ENCODE measurements at regions not wholly inside any gene's neighbourhood (a gene's known extent, or its start where the extent isn't known, plus 50 kb on each side); places are given as distances from the start of the nearest gene placed in this dataset.
A peak's percentile ranks its signal among the peaks of the same experiment; 100 is the strongest.
"Not testable (repeated sequence)": the region's sequence is repeated elsewhere in the genome, so short reads cannot be mapped to it uniquely, and the experiment has no call there.

DNA sequence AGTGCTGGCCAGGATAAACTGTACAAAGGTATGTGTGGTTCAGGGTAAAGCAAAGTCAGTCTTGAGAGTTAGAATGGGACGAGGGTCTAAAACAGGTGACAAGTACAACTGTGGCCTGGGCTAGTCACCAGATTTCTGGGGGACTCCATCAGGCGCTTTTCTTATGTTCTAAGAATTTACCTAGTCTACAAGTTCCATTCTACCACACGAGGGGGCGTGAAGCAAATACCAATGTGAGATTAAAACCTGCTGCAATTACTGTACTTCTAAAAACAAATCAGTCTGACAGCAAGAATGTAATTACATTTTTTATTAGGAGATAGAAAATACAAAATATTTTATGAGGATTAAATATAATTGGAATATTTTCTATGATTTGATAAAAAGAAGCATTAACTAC lies 146.5 kb downstream of the ALOX5 start:
- no peak for DNase-seq (ENCODE audit: low read depth in 2 of 2)
- TF ChIP-seq, protein P1, sequence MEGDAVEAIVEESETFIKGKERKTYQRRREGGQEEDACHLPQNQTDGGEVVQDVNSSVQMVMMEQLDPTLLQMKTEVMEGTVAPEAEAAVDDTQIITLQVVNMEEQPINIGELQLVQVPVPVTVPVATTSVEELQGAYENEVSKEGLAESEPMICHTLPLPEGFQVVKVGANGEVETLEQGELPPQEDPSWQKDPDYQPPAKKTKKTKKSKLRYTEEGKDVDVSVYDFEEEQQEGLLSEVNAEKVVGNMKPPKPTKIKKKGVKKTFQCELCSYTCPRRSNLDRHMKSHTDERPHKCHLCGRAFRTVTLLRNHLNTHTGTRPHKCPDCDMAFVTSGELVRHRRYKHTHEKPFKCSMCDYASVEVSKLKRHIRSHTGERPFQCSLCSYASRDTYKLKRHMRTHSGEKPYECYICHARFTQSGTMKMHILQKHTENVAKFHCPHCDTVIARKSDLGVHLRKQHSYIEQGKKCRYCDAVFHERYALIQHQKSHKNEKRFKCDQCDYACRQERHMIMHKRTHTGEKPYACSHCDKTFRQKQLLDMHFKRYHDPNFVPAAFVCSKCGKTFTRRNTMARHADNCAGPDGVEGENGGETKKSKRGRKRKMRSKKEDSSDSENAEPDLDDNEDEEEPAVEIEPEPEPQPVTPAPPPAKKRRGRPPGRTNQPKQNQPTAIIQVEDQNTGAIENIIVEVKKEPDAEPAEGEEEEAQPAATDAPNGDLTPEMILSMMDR (IDR thresholded peaks at IDR 0.05; ENCODE audit: low read depth, low read length), result no peak
- H3K4me3 ChIP-seq (replicated peaks in 1 of 2; ENCODE audit: low read depth in 2 of 2, low read length in 2 of 2), result no peak overlapping the region

DNA sequence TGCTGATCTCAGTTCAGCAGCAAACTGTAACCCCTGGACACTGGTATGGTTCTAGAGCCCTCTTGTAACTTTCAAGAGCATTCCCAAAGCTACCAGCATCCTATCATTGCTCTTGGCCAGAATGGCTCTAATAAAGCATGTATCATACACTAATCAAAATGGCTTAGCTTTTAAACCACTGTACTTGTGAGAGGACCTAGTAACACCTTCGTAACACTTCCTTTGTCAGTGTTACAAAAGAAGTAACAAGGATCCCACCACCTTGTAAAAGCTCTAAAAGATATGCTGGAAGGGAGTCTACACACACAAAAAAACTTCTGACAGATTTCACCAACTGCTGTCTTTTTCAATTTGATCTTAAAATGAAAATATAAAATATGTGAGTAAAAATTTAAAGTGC lies 144.7 kb downstream of the ALOX5 start:
- DNase-seq (ENCODE audit: low read depth in 2 of 2), result no peak
- TF ChIP-seq, protein P1 (IDR thresholded peaks at IDR 0.05; ENCODE audit: low read depth, low read length), result no peak
- H3K4me3 ChIP-seq (replicated peaks in 1 of 2; ENCODE audit: low read depth in 2 of 2, low read length in 2 of 2), result no peak overlapping the region

DNA sequence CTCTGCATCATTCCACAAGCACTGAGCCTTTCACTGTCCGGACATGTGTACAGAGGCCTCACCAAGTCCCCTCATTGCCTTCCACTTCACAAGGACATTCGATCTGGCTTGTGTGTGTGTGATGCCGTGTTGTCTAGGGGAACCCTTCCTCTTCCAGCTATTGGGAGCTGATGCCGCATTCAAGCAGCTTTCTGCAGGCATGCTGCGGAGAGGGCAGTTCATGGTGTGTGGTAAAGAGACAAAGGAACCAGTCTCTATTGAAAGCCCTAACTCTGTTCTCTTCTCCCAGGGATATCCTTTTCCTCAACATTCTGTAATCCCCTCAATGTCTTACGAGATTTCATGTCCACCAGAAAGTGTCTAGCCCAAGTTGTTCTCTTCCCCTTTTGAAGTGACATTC lies 141.6 kb downstream of the ALOX5 start:
- TF ChIP-seq, protein P1 (IDR thresholded peaks at IDR 0.05; ENCODE audit: low read depth, low read length), result no peak
- DNase-seq (ENCODE audit: low read depth in 2 of 2), result no peak
- H3K4me3 ChIP-seq (replicated peaks in 1 of 2; ENCODE audit: low read depth in 2 of 2, low read length in 2 of 2), result no peak overlapping the region

DNA sequence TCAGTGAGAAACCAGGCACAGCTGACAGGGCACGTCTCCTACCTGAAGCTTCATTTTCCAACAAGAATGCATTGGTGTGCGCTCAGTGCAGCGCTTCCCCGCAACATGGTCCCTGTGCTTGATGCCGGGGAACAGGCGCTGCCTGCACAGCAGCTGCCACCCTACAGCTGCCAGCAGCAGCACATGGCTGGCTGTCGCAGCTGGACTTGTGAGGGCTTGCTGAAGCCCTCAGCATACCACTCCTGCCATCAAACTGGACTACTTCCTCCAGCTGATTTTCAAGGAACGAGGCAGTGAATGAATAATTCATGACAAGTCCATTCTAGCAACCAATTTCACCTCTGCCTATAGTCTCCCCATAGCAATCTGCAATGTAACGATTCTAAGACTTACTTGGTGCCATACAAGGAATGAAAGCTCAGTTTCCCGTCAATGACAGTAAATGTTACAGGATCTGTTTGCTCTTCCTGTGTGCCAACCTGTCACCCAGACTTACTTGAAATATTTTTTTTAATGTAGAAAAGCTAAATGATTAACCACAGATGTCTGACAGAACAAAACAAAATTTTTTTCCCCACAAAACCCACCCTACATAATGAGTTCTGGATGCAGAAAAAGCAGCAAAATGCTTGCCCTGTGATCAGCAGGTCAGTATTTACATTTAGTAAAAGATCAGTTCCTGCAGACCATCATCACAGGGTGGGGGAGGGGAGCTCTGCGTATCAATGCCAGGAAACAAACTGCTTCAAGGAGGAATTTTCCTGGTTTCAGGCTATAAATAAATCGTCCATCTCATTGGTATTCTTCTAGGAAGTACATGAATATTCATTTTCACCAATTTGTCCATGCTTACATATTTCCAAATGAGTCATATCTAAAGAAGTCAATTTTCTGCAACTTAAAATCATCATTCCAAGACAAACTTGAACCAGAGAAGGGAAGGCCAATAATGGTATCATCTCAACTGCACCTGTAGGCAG lies 140.6 kb downstream of the ALOX5 start:
- H3K4me3 ChIP-seq (replicated peaks in 1 of 2; ENCODE audit: low read depth in 2 of 2, low read length in 2 of 2), result no peak overlapping the region
- TF ChIP-seq, protein P1 (IDR thresholded peaks at IDR 0.05; ENCODE audit: low read depth, low read length), result no peak
- peak in 1 of 2 donors; percentile 22 for DNase-seq (ENCODE audit: low read depth in 2 of 2)

DNA sequence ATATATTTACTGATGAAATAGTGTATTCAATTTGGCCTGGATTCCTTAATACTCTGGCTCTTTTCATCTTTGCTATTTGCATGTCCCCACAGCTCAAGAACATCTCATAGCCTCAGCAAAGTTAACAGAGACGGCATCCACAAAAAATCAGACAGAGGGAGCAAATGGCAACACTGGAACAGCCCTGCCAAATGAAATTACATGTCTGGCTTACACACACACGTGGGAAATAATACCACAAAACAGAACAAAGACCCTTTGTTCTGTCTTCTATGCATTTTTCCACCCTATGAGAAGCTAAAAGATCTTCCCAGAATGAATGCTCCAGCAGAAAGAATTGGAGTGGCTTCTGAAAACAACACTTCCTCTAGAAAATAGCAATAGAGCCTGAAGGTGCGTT lies 139.5 kb downstream of the ALOX5 start:
- TF ChIP-seq, protein P1 (IDR thresholded peaks at IDR 0.05; ENCODE audit: low read depth, low read length), result no peak
- no peak overlapping the region for H3K4me3 ChIP-seq (replicated peaks in 1 of 2; ENCODE audit: low read depth in 2 of 2, low read length in 2 of 2)
- DNase-seq (ENCODE audit: low read depth in 2 of 2), result peak in 1 of 2 donors; percentile 3

DNA sequence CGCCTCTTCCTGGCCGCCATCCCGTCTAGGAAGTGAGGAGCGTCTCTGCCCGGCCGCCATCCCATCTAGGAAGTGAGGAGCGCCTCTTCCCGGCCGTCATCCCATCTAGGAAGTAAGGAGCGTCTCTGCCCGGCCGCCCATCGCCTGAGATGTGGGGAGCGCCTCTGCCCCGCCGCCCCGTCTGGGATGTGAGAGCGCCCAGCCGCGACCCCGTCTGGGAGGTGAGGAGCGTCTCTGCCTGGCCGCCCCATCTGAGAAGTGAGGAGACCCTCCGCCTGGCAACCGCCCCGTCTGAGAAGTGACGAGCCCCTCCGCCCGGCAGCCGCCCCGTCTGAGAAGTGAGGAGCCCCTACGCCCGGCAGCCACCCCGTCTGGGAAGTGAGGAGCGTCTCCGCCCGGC lies 137.9 kb downstream of the ALOX5 start:
- not testable (repeated sequence) for DNase-seq (ENCODE audit: low read depth in 2 of 2); H3K4me3 ChIP-seq (replicated peaks in 1 of 2; ENCODE audit: low read depth in 2 of 2, low read length in 2 of 2)

DNA sequence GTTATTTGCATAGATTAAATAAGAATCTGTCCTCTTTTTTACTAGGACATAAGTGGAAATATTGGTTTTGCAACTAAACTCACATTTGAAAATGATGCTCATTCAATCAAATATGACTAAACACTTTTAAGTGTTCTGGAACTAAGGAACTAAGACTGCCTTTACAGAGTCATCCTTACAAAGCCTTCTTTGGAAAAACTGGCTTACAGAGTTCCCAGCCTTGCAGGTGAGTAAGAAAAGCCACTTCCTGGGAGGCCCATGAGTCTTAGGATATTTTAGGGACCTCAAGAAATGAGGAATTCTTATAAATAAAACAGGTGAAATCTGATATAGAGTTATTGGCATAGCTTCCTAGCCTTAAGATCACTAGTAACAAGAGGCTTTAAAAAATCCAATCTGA lies 135.5 kb downstream of the ALOX5 start:
- no peak overlapping the region for H3K4me3 ChIP-seq (replicated peaks in 1 of 2; ENCODE audit: low read depth in 2 of 2, low read length in 2 of 2)
- DNase-seq (ENCODE audit: low read depth in 2 of 2), result no peak
- TF ChIP-seq, protein P1 (IDR thresholded peaks at IDR 0.05; ENCODE audit: low read depth, low read length), result no peak
